NCI-H2081 (cell line): ENCODE measurements at regions not wholly inside any gene's neighbourhood (a gene's known extent, or its start where the extent isn't known, plus 50 kb on each side); places are given as distances from the start of the nearest gene placed in this dataset.

ENCODE experiments used
- DNase-seq, 2 experiments: peaks; one replicate each; lab custom pipeline; 2025; lab: John Stamatoyannopoulos, UW

GRCh38 chr2:129067070-129067469 lies 748.4 kb upstream of the HS6ST1 start:
- DNase-seq: no peak

GRCh38 chr2:129067953-129068352 lies 749.3 kb upstream of the HS6ST1 start:
- DNase-seq: no peak

DNA sequence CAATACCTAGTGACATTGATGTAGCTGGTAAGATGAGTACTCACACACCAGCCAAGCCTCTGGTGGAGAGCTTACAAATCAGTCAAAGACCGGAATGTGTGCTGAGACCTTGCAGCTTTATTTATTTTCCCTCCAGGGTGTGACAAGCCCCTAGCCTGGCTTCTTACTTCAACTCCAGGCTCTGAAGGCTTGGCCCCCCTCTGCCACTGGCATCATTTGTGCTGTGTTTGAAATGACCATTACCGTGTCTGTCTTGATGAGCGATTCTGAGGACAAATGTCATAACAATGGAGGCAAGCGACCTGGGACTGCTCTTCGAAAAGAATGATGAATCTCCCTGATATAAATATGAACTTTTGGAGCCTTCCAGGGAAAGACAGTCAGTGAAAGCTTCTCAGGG lies 749.9 kb upstream of the HS6ST1 start:
- no peak for DNase-seq

DNA sequence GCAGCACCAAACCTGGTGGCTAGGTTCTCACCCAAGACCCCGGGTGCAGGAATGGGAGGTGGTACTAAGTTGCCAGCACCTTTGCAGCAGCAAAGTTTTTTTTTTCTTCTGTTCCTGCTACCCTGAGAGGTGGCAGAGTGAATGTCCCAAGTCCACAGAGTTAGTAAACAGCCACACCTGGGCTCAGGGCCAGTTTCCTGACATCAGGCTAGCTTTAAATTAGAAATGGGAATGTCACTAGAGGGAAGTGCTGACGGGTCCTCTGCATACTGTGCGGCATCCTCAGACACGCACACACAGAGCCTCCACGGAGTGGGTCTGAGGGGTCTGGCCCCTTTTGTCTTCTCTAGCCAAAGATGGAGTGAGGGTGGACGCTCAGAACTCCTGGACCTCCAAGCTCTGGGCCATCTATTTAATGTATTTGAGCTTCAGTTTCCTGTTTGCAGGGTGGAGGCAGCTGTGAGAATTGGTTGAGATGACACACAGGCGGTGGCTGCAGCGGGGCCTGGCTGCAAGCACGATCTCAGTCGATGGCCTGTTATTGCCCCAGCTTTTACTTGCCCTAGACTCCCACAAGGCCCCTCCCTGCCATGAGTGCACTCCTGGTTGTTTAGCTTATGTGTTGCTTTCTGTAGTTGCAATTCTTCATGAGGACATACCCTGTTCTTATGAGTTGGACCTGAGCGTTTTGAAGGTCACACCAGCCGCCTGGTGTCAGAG lies 751.4 kb upstream of the HS6ST1 start:
- no peak for DNase-seq

DNA sequence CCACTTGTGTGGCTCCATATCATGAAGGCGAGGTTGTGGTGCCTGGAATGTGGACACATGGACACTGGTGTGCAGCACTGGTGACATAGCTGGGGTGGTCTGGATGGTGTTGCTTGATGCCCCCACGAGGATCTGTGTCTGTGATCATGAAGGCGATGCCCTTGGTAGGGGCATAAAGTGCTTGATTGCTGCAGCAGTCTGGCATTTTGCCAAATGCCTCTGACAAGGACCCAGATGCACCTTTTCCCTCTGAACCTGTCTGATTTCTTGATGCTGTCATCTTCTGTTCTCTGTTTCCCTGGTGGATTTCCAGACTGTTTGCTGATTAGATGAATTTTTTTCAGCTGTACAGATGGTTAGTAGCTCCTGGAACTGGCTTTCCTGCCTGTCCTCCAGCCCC lies 752.0 kb upstream of the HS6ST1 start:
- DNase-seq: no peak

- no peak for DNase-seq
Observed at GRCh38 chr2:129071531-129071930, 752.9 kb upstream of the HS6ST1 start.

DNA sequence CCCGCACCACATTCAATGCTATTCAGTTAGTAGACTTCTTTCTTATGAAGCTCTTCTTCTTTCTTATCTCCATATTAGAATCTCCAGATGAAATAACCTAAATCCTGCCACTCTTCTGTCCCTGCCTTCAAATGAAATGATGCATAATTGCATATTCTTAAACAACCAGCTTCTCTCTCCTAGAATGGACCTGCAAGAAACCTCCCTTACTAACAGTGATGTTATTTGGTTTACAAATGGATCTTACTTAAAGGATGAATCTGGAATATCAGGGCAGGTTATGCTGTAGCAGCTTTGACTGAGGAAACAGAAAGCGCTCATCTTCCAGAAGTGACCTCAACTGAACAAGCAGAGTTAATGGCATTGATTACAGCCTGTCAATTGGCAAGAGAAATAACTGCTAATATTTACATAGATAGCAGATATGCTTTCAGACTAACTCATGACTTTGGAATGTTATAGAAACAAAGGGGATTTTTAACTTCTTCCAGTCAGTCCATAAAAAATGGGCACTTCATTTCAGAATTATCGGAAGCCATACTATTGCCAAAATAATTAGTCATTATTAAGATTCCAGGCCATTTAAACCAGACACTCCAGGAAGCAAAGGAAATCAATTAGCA lies 755.7 kb upstream of the HS6ST1 start:
- no peak for DNase-seq

DNA sequence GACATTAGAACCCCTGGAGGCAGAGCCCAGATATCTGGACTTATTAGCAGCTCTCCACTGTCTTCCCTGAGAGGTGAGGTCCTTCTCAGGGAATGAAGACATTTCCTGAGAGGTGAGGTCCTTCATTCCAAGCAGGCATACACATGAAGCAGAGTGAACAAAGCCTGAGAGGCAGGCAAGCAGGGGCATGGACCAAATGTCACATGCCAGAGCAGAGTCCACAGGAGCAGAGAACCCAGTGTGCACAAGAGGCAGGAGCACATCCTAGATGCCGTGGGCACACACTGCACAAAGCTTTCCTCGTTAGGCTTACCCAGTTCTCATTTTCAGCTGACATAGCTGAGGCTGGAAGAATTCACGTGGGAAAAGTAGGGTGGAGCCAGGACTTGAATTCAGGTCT lies 759.9 kb upstream of the HS6ST1 start:
- DNase-seq: no peak

DNA sequence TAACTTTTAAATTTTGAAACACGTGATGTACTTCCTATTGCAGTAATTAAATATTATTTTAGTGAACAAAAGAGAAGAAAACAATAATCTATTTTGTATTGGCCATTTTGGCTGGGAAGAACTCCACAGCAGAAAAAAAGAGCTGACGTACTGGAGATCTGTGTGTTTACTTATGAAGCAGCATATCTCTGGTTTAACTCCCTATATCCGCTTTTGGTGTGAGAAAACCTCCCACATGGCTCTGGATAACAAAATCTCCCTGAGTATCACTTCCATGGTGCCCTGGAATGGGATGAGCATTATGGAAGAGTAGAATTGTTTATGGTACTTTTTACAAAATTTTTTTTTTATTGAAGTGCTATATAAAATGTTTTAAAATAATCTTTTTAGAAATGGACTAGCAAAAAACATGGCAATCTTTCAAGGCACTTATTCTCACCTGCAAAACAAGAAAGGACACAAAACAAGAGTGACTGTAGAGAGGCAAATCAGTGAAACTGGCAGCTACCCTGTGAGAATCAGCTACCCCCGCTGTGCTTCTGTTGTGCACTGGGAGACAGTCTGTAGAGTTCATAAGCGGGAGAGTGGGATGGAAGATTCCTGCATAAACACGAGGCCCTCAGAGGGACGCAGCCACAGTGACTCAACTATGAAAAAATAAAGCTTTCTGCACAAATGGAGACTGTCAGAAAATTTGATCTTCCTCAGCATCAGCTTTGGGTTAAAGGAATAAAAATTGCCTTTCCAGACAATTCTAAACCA lies 762.2 kb upstream of the HS6ST1 start:
- no peak for DNase-seq

DNA sequence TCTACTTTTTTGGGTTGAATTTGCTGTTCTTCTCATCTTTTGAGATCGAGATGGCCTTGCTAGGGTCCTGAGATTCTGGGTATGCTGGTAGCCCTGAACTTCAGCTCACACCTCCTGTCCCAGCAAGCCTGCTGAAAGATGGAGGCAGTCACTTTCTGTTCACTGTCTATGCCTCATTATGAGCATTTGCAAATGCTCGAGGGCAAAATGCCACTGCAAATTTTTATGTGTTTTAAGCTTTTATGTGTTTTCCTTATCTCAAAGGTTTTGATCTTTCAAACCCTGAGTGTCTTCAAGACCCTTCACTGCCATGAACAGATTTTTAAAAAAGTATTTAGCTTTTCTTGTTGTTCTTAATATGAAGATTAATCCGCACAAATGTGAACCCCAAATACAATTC lies 766.7 kb upstream of the HS6ST1 start:
- DNase-seq: no peak

DNA sequence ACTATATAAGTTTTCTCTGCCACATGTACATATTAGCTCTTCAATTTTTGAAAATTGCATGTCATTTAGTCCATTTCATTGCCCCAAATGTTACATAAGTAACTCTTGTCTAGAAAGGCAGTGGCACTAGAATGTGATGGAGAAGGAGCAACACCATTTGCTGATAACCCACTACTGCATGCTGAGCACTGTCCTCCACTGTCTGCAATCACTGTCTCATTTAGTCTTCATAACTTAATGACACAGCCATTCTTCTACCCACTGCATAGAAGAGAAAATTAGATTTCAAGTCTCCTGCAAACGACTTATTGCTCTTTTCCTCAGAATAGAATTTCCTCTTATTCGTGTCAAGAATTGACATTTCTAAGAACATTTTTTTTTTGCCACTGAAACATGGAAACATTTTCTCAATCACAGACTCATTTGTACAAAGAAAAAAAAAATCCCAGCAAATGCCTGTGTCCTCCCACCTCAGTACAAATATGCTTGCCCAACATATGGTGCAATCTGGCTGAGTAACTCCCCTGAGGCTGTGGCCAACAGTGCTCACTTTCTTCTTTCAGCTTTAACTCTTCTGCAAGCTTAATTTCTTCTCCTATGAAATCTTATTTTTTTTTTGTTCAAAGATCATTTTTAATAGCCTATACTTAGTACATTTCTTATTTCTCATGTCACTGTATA lies 768.6 kb upstream of the HS6ST1 start:
- no peak for DNase-seq

GRCh38 chr2:129091620-129092019 lies 773.0 kb upstream of the HS6ST1 start:
- DNase-seq: no peak

- peak in 1 of 2 experiments; percentile 0 for DNase-seq
Observed at GRCh38 chr2:129092956-129093355, 774.3 kb upstream of the HS6ST1 start.

- no peak for DNase-seq
Observed at GRCh38 chr2:129101186-129101585, 782.5 kb upstream of the HS6ST1 start.

GRCh38 chr2:129103936-129104878 lies 785.5 kb upstream of the HS6ST1 start:
- DNase-seq: no peak

DNA sequence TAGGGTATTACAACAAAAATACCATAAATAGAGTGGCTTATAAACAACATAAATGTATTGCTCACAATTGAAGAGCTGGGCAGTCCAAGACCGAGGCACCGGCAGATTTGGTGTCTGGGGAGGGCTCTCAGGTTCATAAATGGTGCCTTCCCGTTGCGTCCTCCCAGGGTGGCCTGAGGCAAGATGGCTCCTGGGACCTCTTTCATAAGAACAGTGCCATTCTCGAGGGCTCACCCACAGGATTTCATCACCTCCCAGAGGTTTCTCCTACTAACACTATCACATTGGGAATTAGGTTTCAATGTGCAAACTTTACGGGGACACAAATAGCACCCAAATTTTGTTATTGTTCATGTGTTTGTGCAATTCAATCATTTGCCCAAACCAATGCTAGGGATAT lies 793.5 kb upstream of the HS6ST1 start:
- DNase-seq: no peak

DNA sequence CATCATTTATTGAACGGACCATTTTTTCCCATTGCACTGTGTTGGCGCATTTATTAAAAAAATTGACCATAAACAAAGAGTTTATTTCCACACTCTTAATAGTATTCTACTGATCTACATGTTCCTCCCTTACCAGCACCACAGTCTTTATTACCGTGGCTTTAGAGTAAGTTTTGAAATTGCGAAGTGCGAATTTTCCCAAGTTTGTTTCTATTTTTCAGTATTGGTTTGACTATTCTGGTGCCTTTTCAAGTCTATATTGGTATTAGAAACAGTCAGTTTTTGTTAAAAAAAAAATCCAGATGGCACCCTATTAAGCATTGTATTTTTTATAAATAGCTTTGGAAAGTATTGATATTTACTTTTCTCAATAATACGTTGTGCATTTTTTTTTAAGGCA lies 795.1 kb upstream of the HS6ST1 start:
- DNase-seq: no peak

DNA sequence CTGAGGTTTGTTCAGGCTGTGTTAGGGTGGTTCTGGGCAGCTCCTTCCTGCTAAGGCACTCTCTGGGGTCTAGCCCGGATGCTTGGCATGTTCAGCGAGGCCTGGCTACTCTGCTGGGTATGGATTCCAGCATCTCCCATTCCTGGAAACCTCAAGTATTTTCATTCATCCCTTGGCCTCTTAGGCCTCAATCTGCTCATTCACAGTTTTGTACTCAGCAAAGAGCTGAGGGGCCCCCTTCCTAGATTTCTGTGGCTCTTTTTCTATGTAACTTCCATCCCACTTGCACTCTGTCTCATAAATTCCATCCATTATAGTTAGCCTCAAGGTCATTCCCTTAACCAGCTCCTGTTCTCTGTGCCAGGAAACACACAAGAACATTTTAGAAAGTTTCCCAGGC lies 798.8 kb upstream of the HS6ST1 start:
- no peak for DNase-seq

GRCh38 chr2:129118296-129118695 lies 799.6 kb upstream of the HS6ST1 start:
- no peak for DNase-seq

- no peak for DNase-seq
Observed at GRCh38 chr2:129129087-129129486, 810.4 kb upstream of the HS6ST1 start.
